IPS DF 6.9 (cell line): ENCODE measurements at regions not wholly inside any gene's neighbourhood (a gene's known extent, or its start where the extent isn't known, plus 50 kb on each side); places are given as distances from the start of the nearest gene placed in this dataset.
"Not testable (repeated sequence)": the region's sequence is repeated elsewhere in the genome, so short reads cannot be mapped to it uniquely, and the experiment has no call there.

Experiments used
- DNase-seq: peaks from one replicate; pipeline ENCODE4 v3.0.0-alpha.2; 2013; ENCODE audit warnings: low read depth, low spot score
- H3K27ac ChIP-seq: one replicate; pipeline ENCODE4 v1.5.1; 2013; ENCODE audit warnings: low read length, control low read depth
- H3K27me3 ChIP-seq: 2 replicates; pipeline ENCODE4 v1.6.1; 2013; ENCODE audit warnings: mild to moderate bottlenecking, low read length; ENCODE audit not compliant: control insufficient read depth, insufficient read depth
- H3K36me3 ChIP-seq: 2 replicates; pipeline ENCODE4 v1.6.1; 2013; ENCODE audit warnings: low read length; ENCODE audit not compliant: control insufficient read depth, insufficient read depth
- H3K4me1 ChIP-seq: 2 replicates; pipeline ENCODE4 v1.6.1; 2013; ENCODE audit warnings: low read length; ENCODE audit not compliant: control insufficient read depth, insufficient read depth
- H3K4me3 ChIP-seq: 2 replicates; pipeline ENCODE4 v1.5.1; 2013; ENCODE audit warnings: mild to moderate bottlenecking, low read length
- H3K9me3 ChIP-seq: 2 replicates; pipeline ENCODE4 v1.6.1; 2013; ENCODE audit warnings: low read length, inconsistent platforms; ENCODE audit not compliant: control insufficient read depth, insufficient read depth
- WGBS: extraction: QIAGEN DNeasy Blood & Tissue Kit; methylation state at CpG from one replicate; pipeline ENCODE4 v1.1.7; 2013; ENCODE audit warnings: mixed read lengths, missing lambda C conversion rate; ENCODE audit not compliant: insufficient read length, insufficient coverage; 5-methylcytosine and 5-hydroxymethylcytosine counted together

- Histone ChIP-seq H3K27me3 (no peaks in the 10 kb centered on the region), H3K36me3 (no peaks in the 10 kb centered on the region), H3K27ac (no peak overlapping the region), H3K4me1 (no peaks in the 10 kb centered on the region), H3K4me3 (no peak overlapping the region), H3K9me3 (no peaks in the 10 kb centered on the region)
- whole genome bisulfite sequencing: no CpG with 5 or more reads among the region's 1 CpG
- no peak for DNase-seq
Observed at GRCh38 chr1:168474322-168474721, 69.5 kb downstream of the XCL2 start.

DNA sequence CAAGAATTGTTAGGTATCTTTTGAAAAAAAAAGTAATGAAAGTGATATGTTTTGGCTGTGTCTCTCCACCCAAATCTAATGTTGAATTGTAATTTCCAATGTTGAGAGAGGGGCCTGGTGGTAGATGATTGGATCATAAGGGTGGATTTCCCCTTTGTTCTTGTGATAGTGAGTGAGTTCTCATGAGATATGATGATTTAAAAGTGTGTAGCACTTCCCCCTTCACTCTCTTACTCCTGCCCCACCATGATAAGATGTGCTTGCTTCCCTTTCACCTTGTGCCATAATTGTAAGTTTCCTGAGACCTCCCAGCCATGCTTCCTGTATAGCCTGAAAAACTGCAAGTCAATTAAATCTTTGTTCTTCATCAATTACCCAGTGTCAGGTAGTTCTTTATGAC lies 70.7 kb downstream of the XCL2 start:
- no peaks in the 10 kb centered on the region for H3K9me3 ChIP-seq
- H3K27ac ChIP-seq: no peak overlapping the region
- no peak for DNase-seq
- no peaks in the 10 kb centered on the region for H3K36me3 ChIP-seq
- H3K4me3 ChIP-seq: no peak overlapping the region
- no peaks in the 10 kb centered on the region for H3K27me3 ChIP-seq
- H3K4me1 ChIP-seq: no peaks in the 10 kb centered on the region

DNA sequence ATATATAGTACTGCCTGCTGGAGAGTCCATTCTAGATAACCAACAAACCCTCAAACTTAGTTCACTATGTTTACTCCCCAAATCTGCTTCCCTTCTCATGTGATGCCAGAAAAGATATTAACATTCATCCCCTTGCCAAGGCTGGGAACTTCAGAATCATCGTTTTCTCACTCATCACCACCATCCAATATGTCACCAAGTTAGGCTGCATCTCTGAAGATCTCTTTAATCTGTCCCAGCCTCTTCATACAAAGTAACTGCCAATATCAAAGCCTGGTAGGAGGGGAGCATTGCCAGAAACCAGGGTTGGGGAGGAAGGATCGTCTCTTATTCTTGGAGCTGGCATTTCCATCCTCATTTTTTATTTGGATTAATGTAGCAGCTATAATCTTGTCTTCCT lies 71.6 kb downstream of the XCL2 start:
- no peak for DNase-seq
- Histone ChIP-seq H3K9me3 (no peaks in the 10 kb centered on the region), H3K4me3 (no peak overlapping the region), H3K4me1 (no peaks in the 10 kb centered on the region), H3K36me3 (no peaks in the 10 kb centered on the region), H3K27me3 (no peaks in the 10 kb centered on the region), H3K27ac (no peak overlapping the region)
- no CpG with 5 or more reads among the region's 2 CpGs for WGBS

- Histone ChIP-seq H3K4me1 (no peaks in the 10 kb centered on the region), H3K27ac (no peak overlapping the region), H3K9me3 (no peaks in the 10 kb centered on the region), H3K4me3 (no peak overlapping the region), H3K27me3 (no peaks in the 10 kb centered on the region), H3K36me3 (no peaks in the 10 kb centered on the region)
- no peak for DNase-seq
- WGBS: no CpG with 5 or more reads among the region's 1 CpG
Observed at GRCh38 chr1:168470901-168471431, 72.8 kb downstream of the XCL2 start.

DNA sequence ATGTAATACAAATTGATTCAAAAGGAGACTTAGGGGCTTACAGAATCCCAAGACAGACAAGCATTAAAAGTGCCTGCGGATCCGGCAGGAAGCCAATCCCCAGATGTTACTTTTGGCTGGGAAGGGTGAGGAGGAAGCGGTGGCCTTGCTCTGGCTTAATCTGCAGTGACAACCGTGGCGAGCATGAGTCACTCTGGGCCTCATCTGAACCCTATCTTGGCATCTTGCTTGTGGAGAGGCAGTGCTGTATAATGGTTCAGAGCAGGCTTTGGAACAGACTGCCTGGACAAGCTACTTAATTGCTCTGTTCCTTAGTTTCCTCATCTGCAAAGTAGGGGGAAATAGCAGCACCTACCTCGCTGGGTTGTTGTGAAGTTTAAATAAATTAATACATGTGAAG lies 74.1 kb downstream of the XCL2 start:
- Histone ChIP-seq H3K27me3 (no peaks in the 10 kb centered on the region), H3K4me1 (no peaks in the 10 kb centered on the region), H3K4me3 (no peak overlapping the region), H3K27ac (no peak overlapping the region), H3K9me3 (no peaks in the 10 kb centered on the region), H3K36me3 (no peaks in the 10 kb centered on the region)
- no CpG with 5 or more reads among the region's 6 CpGs for WGBS
- DNase-seq: no peak

DNA sequence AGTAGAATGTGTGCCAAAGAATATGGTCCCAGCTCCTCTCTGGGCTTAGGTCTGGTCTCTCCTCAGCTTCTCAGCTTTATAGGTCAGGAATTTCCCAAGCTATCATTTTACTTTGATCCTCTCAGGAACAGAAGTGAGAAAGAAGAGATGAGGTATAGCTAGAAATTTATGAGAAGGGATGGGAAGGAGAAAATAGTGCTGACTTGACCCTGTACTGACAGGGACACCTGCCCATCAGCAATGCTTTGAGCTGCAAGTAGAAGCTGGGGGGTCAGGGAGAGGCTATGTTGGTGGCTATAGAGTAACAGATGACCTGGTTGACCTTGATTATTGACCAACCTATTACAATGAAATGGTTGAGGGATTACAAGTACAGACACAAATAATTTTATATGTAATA lies 75.0 kb downstream of the XCL2 start:
- DNase-seq: no peak
- Histone ChIP-seq H3K9me3 (no peaks in the 10 kb centered on the region), H3K4me1 (no peaks in the 10 kb centered on the region), H3K36me3 (no peaks in the 10 kb centered on the region), H3K27me3 (no peaks in the 10 kb centered on the region), H3K4me3 (no peak overlapping the region), H3K27ac (no peak overlapping the region)

DNA sequence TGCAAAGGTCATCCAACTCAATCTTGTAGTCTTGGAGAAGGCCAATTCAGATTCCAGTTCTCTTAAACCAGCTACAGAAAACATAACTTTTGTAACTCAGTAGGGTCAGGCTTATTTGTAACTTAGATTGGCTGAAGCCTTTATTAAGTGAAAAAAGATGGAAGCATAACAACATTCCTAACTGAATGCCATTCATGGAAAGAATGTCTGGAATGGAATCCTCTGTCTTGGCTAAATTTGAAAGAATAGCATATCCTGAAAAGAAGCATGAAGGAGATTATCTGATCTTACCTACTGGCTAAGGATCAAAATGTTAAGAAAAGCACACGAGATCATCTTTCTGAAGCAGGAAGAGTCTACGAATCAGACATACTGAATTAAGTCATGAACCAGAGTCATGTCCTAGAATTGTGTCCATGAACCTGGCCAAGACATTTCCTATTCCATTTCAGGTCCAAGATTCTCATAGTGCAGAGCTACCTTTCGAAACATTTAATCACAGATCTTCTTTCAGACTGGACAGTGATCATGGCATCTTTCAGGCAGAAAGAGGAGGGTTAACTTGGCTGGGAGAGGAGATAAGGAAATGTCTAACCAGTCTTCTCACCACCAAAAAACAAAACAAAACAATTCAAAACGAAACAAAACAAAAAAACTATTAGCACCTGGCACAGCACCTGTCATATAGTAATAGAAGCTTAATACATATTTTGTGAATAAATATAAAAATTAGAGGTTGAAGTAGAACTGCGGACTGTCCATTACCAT lies 75.6 kb downstream of the XCL2 start:
- no peak for DNase-seq
- Histone ChIP-seq H3K36me3 (no peaks in the 10 kb centered on the region), H3K27me3 (no peaks in the 10 kb centered on the region), H3K27ac (no peak overlapping the region), H3K4me1 (no peaks in the 10 kb centered on the region), H3K9me3 (no peaks in the 10 kb centered on the region), H3K4me3 (no peak overlapping the region)
- WGBS: 100% methylated on average over 1 of the region's 5 CpGs

GRCh38 chr1:168467452-168467851 lies 76.3 kb downstream of the XCL2 start:
- Histone ChIP-seq H3K4me1 (no peaks in the 10 kb centered on the region), H3K27me3 (no peaks in the 10 kb centered on the region), H3K36me3 (no peaks in the 10 kb centered on the region), H3K9me3 (no peaks in the 10 kb centered on the region), H3K27ac (no peak overlapping the region), H3K4me3 (no peak overlapping the region)
- DNase-seq: no peak
- no CpG with 5 or more reads among the region's 3 CpGs for WGBS

DNA sequence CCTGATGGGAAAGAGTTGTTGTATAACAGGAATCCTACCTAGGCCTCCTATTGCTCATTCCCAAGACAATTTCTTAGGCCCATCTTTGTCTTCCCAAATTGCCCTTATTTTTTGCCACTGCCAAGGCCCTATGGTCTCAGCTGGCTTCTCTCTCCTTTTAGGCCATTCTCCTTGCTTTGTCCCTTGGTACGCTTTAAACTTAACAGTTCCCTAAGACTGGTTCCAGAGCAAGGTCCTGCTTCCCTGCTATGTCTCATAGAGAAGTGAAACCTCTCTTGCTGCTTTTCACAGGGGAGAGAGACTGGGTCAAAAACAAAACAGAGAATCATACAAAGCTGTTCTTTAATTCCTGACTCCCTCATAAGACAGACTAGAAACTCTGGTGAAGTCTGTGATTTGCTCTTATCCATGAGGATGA lies 77.1 kb downstream of the XCL2 start:
- no peak overlapping the region for H3K4me3 ChIP-seq
- no peak overlapping the region for H3K27ac ChIP-seq
- no peaks in the 10 kb centered on the region for H3K9me3 ChIP-seq
- H3K36me3 ChIP-seq: no peaks in the 10 kb centered on the region
- WGBS: no CpG with 5 or more reads among the region's 1 CpG
- H3K4me1 ChIP-seq: no peaks in the 10 kb centered on the region
- no peaks in the 10 kb centered on the region for H3K27me3 ChIP-seq
- DNase-seq: no peak

DNA sequence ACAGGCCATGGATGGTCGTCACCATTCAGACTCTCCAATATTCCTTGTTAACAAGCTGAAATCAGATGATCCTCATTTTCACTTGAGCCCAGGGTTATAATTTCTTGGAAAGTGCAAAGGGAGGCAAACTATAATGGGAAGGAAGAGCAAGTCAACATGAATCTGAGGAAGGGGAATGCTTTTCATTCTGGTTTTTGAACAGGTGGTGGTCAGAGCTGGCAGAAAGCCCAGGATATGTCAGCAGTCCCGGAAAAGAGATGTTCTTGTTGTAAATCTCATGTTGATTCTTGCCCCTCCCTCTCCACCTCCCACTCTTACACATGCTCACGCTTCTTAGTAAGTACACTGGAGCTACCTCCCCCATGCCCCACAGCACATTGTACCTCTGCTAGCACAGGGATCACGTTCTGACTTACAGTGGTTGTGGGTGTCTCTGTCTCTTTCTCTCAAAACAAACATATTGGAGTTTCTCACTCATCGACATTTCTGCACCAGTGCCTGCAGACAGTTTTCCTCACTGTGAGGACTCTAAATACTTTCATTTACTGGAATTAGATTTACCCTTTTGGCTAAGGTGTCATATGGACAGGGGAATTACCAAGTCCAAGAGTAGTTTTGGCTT lies 77.6 kb downstream of the XCL2 start:
- WGBS: no CpG with 5 or more reads among the region's 5 CpGs
- Histone ChIP-seq H3K27me3 (no peaks in the 10 kb centered on the region), H3K4me3 (no peak overlapping the region), H3K9me3 (no peaks in the 10 kb centered on the region), H3K4me1 (no peaks in the 10 kb centered on the region), H3K36me3 (no peaks in the 10 kb centered on the region), H3K27ac (no peak overlapping the region)
- no peak for DNase-seq

- not testable (repeated sequence) for H3K36me3 ChIP-seq, DNase-seq
Observed at GRCh38 chr1:168461108-168461507, 82.7 kb downstream of the XCL2 start.

More at GRCh38 chr1:168461108-168461507, 82.7 kb downstream of the XCL2 start:
- H3K27ac ChIP-seq, H3K4me3 ChIP-seq, H3K4me1 ChIP-seq, H3K27me3 ChIP-seq, H3K9me3 ChIP-seq: not testable (repeated sequence)
- no CpG with 5 or more reads among the region's 3 CpGs for WGBS
